HCT116 (cell line): ENCODE measurements at regions not wholly inside any gene's neighbourhood (a gene's known extent, or its start where the extent isn't known, plus 50 kb on each side); places are given as distances from the start of the nearest gene placed in this dataset.

Source experiments
- ATAC-seq: fragments of 200-7000 bp; cut with Tn5 transposase; 2 replicates; pipeline ENCODE4 v1.9.1; 2020; ENCODE audit warnings: mild to moderate bottlenecking, moderate library complexity
- BruUV-seq: library from RNA; stranded (reverse); fragments of 400-500 nt; replicated peaks from 2 replicates; lab custom pipeline; 2021; lab: Mats Ljungman, UMichigan
- CTCF ChIA-PET: fragments of 300-600 bp; sonication (Branson Sonifier 250); formaldehyde crosslinking; loops from one replicate; lab custom pipeline; 2021; ENCODE audit warnings: antibody characterized with exemption; lab: Charles Lee
- POLR2A ChIA-PET: fragments of 300-600, 350-600 bp; sonication (Branson Sonifier 250); formaldehyde crosslinking; loops from one replicate; lab custom pipeline; 2021; ENCODE audit warnings: antibody characterized with exemption; lab: Charles Lee
- RAD21 ChIA-PET, 2 experiments: fragments of 300-600 bp; sonication (Branson Sonifier 250); formaldehyde crosslinking; loops; one replicate each; lab custom pipeline; 2023; ENCODE audit warnings: low total read pairs in 2 of 2; ENCODE audit not compliant: uncharacterized antibody in 2 of 2, unreplicated experiment in 2 of 2, low non-redundant PET in 1 of 2; lab: Charles Lee
- DNase-seq: peaks from one replicate; pipeline ENCODE4 v3.0.0-alpha.2; 2010; ENCODE audit warnings: low read depth, low spot score
- H2AFZ ChIP-seq: fragments of 200-600 bp; shearing (Covaris generic), sonication (generic); 2 replicates; pipeline ENCODE4 v1.6.1; 2017; ENCODE audit warnings: low read depth, mixed run types, mixed read lengths, antibody characterized with exemption, low read length; ENCODE audit not compliant: poor library complexity, severe bottlenecking
- H3K27ac ChIP-seq: 2 replicates; pipeline ENCODE4 v1.5.1; 2012; ENCODE audit warnings: low read depth, low read length
- H3K27me3 ChIP-seq: fragments of 200-600 bp; sonication (generic); 2 replicates; pipeline ENCODE4 v1.6.1; 2016; ENCODE audit warnings: mixed run types, low read length, mixed read lengths; ENCODE audit not compliant: insufficient read depth
- H3K36me3 ChIP-seq, 2 experiments: fragments of 200-500 bp in 1 of 2; fragments of 200-600 bp in 1 of 2; sonication (Bioruptor generic) in 1 of 2; sonication (generic) in 1 of 2; 2 replicates each; pipeline versions ENCODE4 v1.5.1 to v1.6.1; 2014 to 2016; ENCODE audit warnings: low read length in 2 of 2, inconsistent platforms in 1 of 2, mixed read lengths in 1 of 2, mixed run types in 1 of 2; ENCODE audit not compliant: insufficient read depth in 2 of 2, control insufficient read depth in 1 of 2
- H3K4me1 ChIP-seq, 2 experiments: fragments of 200-600 bp in 1 of 2; sonication (generic) in 1 of 2; 2 replicates each; pipeline versions ENCODE4 v1.5.1 to v1.6.1; 2012 to 2017; ENCODE audit warnings: low read length in 2 of 2, inconsistent platforms in 1 of 2, mild to moderate bottlenecking in 1 of 2, mixed read lengths in 1 of 2, mixed run types in 1 of 2, moderate library complexity in 1 of 2; ENCODE audit not compliant: insufficient read depth in 2 of 2, control insufficient read depth in 1 of 2
- H3K4me2 ChIP-seq: fragments of 200-600 bp; sonication (generic); 2 replicates; pipeline ENCODE4 v1.6.1; 2017; ENCODE audit warnings: mixed run types, low read length, mixed read lengths
- H3K4me3 ChIP-seq, 2 experiments: fragments of 200-600 bp in 1 of 2; sonication (generic) in 1 of 2; replicated peaks in 1 of 2; 2 replicates each; pipeline ENCODE4 v1.5.1; 2011 to 2016; ENCODE audit warnings: low read length in 2 of 2, control low read depth in 1 of 2, low read depth in 1 of 2, mild to moderate bottlenecking in 1 of 2, mixed read lengths in 1 of 2, mixed run types in 1 of 2
- H3K79me2 ChIP-seq: fragments of 200-600 bp; sonication (generic); 2 replicates; pipeline ENCODE4 v1.6.1; 2017; ENCODE audit warnings: mild to moderate bottlenecking, mixed run types, low read length, moderate library complexity, mixed read lengths; ENCODE audit not compliant: insufficient read depth
- H3K9ac ChIP-seq: fragments of 200-600 bp; sonication (generic); 2 replicates; pipeline ENCODE4 v1.6.1; 2016; ENCODE audit warnings: low read length, mixed read lengths
- H3K9me2 ChIP-seq: fragments of 200-600 bp; sonication (generic), shearing (Covaris generic); 2 replicates; pipeline ENCODE4 v1.6.1; 2017; ENCODE audit warnings: mixed run types, mild to moderate bottlenecking, moderate library complexity; ENCODE audit not compliant: insufficient read depth
- H3K9me3 ChIP-seq, 2 experiments: fragments of 200-500 bp in 1 of 2; fragments of 200-600 bp in 1 of 2; sonication (Bioruptor generic) in 1 of 2; sonication (generic) in 1 of 2; 2 replicates each; pipeline ENCODE4 v1.6.1; 2014 to 2017; ENCODE audit warnings: low read length in 2 of 2, mixed read lengths in 2 of 2, inconsistent platforms in 1 of 2, low read depth in 1 of 2, mild to moderate bottlenecking in 1 of 2, mixed run types in 1 of 2, moderate library complexity in 1 of 2; ENCODE audit not compliant: control insufficient read depth in 1 of 2, insufficient read depth in 1 of 2
- H4K20me1 ChIP-seq: fragments of 200-600 bp; sonication (generic), shearing (Covaris generic); 2 replicates; pipeline ENCODE4 v1.6.1; 2017; ENCODE audit warnings: mixed run types, mild to moderate bottlenecking, moderate library complexity; ENCODE audit not compliant: insufficient read depth
- CBX3 ChIP-seq: IDR thresholded peaks from 2 replicates; pipeline ENCODE4 v1.6.1; 2012; ENCODE audit warnings: low read depth
- EGR1 ChIP-seq: IDR thresholded peaks from 2 replicates; pipeline ENCODE4 v1.6.1; 2012; ENCODE audit warnings: low read depth
- ELF1 ChIP-seq: IDR thresholded peaks from 2 replicates; pipeline ENCODE4 v1.6.1; 2012; ENCODE audit warnings: low read depth, borderline replicate concordance
- EZH2 ChIP-seq: fragments of 200-600 bp; sonication (generic); IDR thresholded peaks from 2 replicates; pipeline ENCODE4 v1.6.1; 2017; ENCODE audit warnings: antibody characterized with exemption, mixed run types
- EZH2phosphoT487 ChIP-seq: fragments of 200-600 bp; IDR thresholded peaks from 2 replicates; pipeline ENCODE4 v1.6.1; 2018; ENCODE audit warnings: antibody characterized with exemption, borderline replicate concordance
- FOSL1 ChIP-seq: IDR thresholded peaks from 2 replicates; pipeline ENCODE4 v1.6.1; 2012; ENCODE audit warnings: low read depth
- MAX ChIP-seq: IDR thresholded peaks from 2 replicates; pipeline ENCODE4 v1.6.1; 2012
- POLR2A ChIP-seq: IDR thresholded peaks from 2 replicates; pipeline ENCODE4 v1.7.0; 2011; ENCODE audit warnings: borderline replicate concordance; ENCODE audit not compliant: insufficient read depth, insufficient read length; ENCODE audit errors: extremely low read depth
- POLR2AphosphoS5 ChIP-seq: IDR thresholded peaks from 2 replicates; pipeline ENCODE4 v1.6.1; 2011; ENCODE audit warnings: mild to moderate bottlenecking, low read depth, low read length, moderate library complexity
- RAD21 ChIP-seq: IDR thresholded peaks from 2 replicates; pipeline ENCODE4 v1.6.1; 2012; ENCODE audit warnings: low read depth, mild to moderate bottlenecking
- REST ChIP-seq: IDR thresholded peaks from 2 replicates; pipeline ENCODE4 v1.6.1; 2012; ENCODE audit warnings: low read depth
- SRF ChIP-seq: IDR thresholded peaks from 2 replicates; pipeline ENCODE4 v1.6.1; 2012; ENCODE audit warnings: low read depth
- YY1 ChIP-seq: IDR thresholded peaks from 2 replicates; pipeline ENCODE4 v1.6.1; 2011; ENCODE audit warnings: low read length, low read depth, moderate library complexity, mild to moderate bottlenecking; ENCODE audit not compliant: insufficient replicate concordance; ENCODE audit errors: extremely low read depth
- ZFX ChIP-seq: fragments of 450-650 bp; IDR thresholded peaks from 2 replicates; pipeline ENCODE4 v1.6.1; 2017
- ZNF274 ChIP-seq: fragments of 200-500 bp; sonication (Bioruptor generic); IDR thresholded peaks from 2 replicates; pipeline ENCODE4 v1.6.1; 2014; ENCODE audit warnings: mild to moderate bottlenecking, low read depth, low read length, inconsistent platforms
- intact Hi-C: fragments of 100-400 bp; cut with micrococcal nuclease; formaldehyde crosslinking; loops from 2 replicates; pipeline ENCODE4 v1.10.0; 2022

GRCh38 chr11:27563201-27563600, 56.6 kb upstream of the LIN7C start:
- POLR2A ChIA-PET, result no interaction called here
- H3K4me2 ChIP-seq, result no peak overlapping the region
- no peaks in the 10 kb centered on the region for H4K20me1 ChIP-seq
- ATAC-seq (no peak), DNase-seq (no peak)
- no peak overlapping the region for H3K4me3 ChIP-seq
- H2AFZ ChIP-seq, result no peak overlapping the region
- no peak overlapping the region for H3K27ac ChIP-seq
- TF ChIP-seq EGR1, result no peak
- TF ChIP-seq POLR2AphosphoS5, result no peak
- TF ChIP-seq EZH2phosphoT487, result no peak
- TF ChIP-seq MAX, result no peak
- no peak for TF ChIP-seq RAD21
- no peaks in the 10 kb centered on the region for H3K36me3 ChIP-seq
- H3K9ac ChIP-seq, result no peak overlapping the region
- H3K9me2 ChIP-seq, result no peaks in the 10 kb centered on the region
- H3K4me1 ChIP-seq, result no peaks in the 10 kb centered on the region
- no peaks in the 10 kb centered on the region for H3K9me3 ChIP-seq
- no peaks in the 10 kb centered on the region for H3K27me3 ChIP-seq
- no TSS peak for BruUV-seq
- intact Hi-C loops, result no loop called here
- CTCF ChIA-PET, result no interaction called here
- RAD21 ChIA-PET, result no interaction called here
- no peaks in the 10 kb centered on the region for H3K79me2 ChIP-seq

GRCh38 chr11:27558401-27558800, 51.8 kb upstream of the LIN7C start:
- no peaks in the 10 kb centered on the region for H4K20me1 ChIP-seq
- DNase-seq (no peak), ATAC-seq (no peak)
- no peaks in the 10 kb centered on the region for H3K27me3 ChIP-seq
- TF ChIP-seq POLR2AphosphoS5 (no peak), RAD21 (no peak), SRF (no peak), EZH2phosphoT487 (no peak), CBX3 (no peak), ZFX (no peak), ELF1 (no peak), EZH2 (no peak), POLR2A (no peak), YY1 (no peak), ZNF274 (no peak), FOSL1 (no peak), MAX (no peak), REST (no peak)
- H3K79me2 ChIP-seq, result no peaks in the 10 kb centered on the region
- no peaks in the 10 kb centered on the region for H3K36me3 ChIP-seq
- H3K9me2 ChIP-seq, result no peaks in the 10 kb centered on the region
- POLR2A ChIA-PET, result no interaction called here
- intact Hi-C loops, result no loop called here
- no peak overlapping the region for H3K9ac ChIP-seq
- H3K4me2 ChIP-seq, result no peak overlapping the region
- H3K4me1 ChIP-seq, result peaks cover under 1 to 2% of the 10 kb centered on the region in 2 experiments; a peak in 1 of 4 replicates
- RAD21 ChIA-PET, result no interaction called here
- CTCF ChIA-PET, result no interaction called here
- no peak overlapping the region for H3K27ac ChIP-seq
- no peak overlapping the region for H3K4me3 ChIP-seq
- no peaks in the 10 kb centered on the region for H3K9me3 ChIP-seq
- no TSS peak for BruUV-seq
- H2AFZ ChIP-seq, result no peak overlapping the region
